GM12873 (cell line): ENCODE measurements at regions not wholly inside any gene's neighbourhood (a gene's known extent, or its start where the extent isn't known, plus 50 kb on each side); places are given as distances from the start of the nearest gene placed in this dataset.
A peak's percentile ranks its signal among the peaks of the same experiment; 100 is the strongest.

Source experiments
- TF ChIP-seq, protein P1 (sequence below): IDR thresholded peaks from 2 replicates; pipeline ENCODE4 v1.5.1; 2012; ENCODE audit warnings: low read depth, mild to moderate bottlenecking, moderate library complexity, low read length, control low read depth; ENCODE audit not compliant: insufficient read depth; ENCODE audit errors: missing control alignments

DNA sequence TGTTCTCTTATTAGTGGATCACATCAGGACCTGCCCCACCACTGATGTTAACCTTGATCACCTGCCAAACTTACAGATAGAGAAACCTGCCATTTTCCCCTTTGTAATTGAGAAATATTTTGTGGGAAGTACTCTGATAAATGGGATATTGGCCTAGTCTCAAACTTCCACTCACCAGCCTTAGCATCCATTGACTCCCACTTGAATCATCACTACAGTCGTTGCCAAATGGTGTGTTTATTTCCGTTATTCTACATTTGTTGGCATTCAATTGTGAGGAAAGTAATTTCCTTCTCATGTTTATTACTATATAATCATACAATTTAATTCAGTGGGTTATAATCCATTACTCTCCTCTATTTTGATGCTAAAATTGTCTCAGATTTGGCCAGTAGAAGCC, 156.4 kb upstream of the CXCL13 start:
- TF ChIP-seq, protein P1, sequence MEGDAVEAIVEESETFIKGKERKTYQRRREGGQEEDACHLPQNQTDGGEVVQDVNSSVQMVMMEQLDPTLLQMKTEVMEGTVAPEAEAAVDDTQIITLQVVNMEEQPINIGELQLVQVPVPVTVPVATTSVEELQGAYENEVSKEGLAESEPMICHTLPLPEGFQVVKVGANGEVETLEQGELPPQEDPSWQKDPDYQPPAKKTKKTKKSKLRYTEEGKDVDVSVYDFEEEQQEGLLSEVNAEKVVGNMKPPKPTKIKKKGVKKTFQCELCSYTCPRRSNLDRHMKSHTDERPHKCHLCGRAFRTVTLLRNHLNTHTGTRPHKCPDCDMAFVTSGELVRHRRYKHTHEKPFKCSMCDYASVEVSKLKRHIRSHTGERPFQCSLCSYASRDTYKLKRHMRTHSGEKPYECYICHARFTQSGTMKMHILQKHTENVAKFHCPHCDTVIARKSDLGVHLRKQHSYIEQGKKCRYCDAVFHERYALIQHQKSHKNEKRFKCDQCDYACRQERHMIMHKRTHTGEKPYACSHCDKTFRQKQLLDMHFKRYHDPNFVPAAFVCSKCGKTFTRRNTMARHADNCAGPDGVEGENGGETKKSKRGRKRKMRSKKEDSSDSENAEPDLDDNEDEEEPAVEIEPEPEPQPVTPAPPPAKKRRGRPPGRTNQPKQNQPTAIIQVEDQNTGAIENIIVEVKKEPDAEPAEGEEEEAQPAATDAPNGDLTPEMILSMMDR: no peak

DNA sequence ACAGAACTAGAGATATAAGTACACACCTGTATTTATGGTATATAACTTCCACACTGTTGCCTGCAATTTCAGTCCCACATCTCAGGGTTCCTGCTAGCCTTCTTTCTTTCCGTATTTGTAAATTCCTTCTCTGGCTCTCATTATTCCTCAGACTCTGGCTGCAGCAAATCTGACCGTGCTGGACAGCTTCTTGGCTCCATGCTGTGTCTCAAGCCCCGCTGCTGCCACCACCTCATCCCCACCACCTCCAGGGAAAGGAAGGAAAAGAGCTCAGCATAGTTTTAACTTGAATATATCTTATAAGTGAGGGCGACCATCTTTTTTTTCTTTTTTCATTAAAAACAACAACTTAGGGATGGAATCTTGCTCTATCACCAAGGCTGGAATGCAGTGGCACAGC, 155.6 kb upstream of the CXCL13 start:
- TF ChIP-seq, protein P1: no peak

DNA sequence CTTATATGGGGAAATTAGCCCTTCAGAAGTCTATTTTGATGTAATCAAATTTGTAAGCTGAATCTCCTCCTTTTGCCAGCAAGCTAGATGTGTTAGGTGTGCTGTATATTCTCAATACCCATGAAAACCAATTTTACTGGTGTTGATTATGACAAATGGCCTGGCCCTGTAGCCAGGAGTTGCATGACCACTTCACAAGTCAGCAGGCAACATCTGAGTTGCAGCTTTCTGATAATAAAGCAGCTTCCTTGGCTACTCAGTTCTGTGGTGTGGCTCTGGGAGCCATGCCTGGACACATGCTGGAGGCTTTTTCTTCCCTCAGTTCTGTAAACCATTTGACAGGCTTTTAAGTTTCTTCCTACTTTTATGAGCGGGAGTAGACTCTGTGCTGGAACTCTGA, 154.1 kb upstream of the CXCL13 start:
- TF ChIP-seq, protein P1: no peak

DNA sequence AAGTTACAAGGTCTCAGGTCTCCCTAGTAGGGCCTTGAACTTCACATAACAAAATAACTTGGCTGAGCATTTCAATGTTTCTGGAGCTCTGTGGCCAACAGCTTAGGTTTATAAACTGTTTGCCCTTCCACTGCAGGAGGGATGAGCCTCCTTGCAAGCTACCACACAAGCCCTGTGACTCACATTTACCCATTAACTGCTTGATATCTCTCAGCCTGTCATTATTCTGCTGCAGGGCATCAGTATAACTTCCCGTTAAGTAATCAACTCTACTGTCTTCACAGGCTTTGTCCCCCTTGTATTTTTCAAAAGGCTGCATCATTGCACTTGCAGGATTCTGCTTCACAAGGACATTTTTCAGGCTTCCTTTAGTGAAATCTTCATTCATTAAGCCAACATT, 151.7 kb upstream of the CXCL13 start:
- TF ChIP-seq, protein P1: no peak

DNA sequence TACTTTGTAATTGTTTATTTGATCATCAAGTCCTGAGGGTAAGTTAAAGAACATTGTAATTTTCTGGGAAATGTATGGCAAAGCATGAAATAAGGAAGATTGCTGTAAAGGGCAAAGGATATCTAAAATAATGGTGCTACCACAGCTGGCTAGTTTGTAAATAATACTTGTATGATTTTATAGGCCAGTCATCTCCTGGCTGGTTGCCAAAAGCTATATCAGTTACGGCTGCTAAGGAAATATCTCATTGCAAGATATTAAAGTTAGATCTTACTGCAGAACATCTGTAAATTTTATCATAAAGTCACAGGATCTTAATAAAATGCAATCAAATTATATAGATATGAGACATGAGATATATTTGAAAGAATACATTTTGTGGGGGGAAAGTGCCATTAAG, 150.8 kb upstream of the CXCL13 start:
- TF ChIP-seq, protein P1: no peak

DNA sequence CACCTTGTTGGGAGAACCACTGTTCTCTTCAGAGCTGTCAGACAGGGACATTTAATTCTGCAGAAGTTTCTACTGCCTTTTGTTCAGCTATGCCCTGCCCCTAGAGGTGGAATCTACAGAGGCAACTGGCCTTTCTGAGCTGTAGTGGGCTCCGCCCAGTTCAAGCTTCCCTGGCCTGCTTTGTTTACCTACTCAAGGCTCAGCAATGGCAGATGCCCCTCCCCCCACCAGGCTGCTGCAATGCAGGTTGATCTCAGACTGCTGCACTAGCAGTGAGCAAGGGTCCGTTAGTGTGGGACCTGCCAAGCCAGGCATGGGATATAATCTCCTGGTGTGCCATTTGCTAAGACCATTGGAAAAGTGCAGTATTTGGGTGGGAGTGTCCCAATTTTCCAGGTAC, 141.5 kb upstream of the CXCL13 start:
- TF ChIP-seq, protein P1: peak; percentile 7

DNA sequence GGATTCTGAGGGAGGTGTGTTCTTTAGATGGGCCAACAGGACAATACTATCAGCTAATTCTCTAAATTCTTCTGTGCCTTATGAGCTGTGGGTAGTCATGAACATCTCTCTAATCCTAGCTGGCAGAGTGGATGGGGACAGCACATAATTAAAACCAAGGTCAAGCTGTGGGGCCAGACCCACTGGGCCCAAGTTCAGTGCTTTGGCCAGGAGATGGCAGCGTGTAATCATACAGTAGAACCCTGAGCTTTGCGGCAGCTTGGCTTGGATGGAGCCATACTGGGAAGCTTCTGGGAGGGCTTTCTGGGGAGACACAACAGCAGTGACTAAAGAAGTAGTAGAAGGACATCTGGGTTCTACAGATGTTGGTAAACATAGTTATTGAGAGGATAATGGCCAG, 140.3 kb upstream of the CXCL13 start:
- TF ChIP-seq, protein P1: peak; percentile 56
